ENCODE measurements at regions not wholly inside any gene's neighbourhood (a gene's known extent, or its start where the extent isn't known, plus 50 kb on each side); places are given as distances from the start of the nearest gene placed in this dataset.

DNA sequence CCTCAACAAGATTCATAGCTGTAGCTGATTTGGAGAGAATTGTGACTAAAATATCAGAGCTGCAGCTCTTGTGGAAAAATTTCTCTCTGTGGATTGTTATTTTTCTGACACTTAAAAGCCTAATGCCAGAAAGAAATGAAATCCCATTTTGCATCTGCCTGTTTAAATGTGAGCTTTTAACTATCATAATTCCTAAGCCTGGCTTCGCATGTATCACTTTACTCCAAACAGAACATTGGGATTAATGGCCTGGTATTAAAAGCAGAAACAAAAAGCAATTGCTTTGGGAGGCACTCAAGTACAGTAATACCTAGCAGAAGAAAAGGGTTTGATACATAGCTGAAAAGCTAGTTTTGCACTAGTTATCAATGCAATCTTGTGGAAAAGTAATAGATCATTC, 164.2 kb upstream of the FSHR start:
- TF ChIP-seq POLR2A (IDR thresholded peaks at IDR 0.05) (no peak), CTCF (IDR thresholded peaks at IDR 0.05) (no peak)

All from thyroid gland (tissue), 4 donors.